ENCODE measurements at regions not wholly inside any gene's neighbourhood (a gene's known extent, or its start where the extent isn't known, plus 50 kb on each side); places are given as distances from the start of the nearest gene placed in this dataset.

DNA sequence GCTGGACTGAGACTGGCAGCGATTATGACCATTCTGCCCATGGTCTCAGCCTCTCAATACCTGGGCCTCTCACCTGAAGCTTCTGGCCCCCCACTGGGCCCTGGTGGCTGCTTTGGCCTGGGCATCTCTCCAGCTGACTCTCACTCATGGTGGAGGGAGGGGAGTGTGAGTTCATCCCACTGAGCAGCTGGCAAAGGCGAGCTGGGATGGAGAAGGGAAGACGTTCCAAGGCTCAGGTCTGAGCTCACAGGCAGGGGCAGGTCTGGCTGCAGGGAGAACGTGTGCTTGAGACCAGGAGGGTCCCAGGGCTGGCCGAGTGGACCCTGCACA lies 103.5 kb downstream of the TMEM121 start:
- TF ChIP-seq, protein P1, sequence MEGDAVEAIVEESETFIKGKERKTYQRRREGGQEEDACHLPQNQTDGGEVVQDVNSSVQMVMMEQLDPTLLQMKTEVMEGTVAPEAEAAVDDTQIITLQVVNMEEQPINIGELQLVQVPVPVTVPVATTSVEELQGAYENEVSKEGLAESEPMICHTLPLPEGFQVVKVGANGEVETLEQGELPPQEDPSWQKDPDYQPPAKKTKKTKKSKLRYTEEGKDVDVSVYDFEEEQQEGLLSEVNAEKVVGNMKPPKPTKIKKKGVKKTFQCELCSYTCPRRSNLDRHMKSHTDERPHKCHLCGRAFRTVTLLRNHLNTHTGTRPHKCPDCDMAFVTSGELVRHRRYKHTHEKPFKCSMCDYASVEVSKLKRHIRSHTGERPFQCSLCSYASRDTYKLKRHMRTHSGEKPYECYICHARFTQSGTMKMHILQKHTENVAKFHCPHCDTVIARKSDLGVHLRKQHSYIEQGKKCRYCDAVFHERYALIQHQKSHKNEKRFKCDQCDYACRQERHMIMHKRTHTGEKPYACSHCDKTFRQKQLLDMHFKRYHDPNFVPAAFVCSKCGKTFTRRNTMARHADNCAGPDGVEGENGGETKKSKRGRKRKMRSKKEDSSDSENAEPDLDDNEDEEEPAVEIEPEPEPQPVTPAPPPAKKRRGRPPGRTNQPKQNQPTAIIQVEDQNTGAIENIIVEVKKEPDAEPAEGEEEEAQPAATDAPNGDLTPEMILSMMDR (conservative IDR thresholded peaks at IDR 0.05 in 1 of 2, IDR thresholded peaks at IDR 0.05 in 1 of 2; ENCODE audit: low read depth in 1 of 2, low read length in 2 of 2) = no peak
- no peak for TF ChIP-seq EZH2 (IDR thresholded peaks at IDR 0.05; ENCODE audit: low read length, missing control alignments)
